K562 (cell line): ENCODE measurements at regions not wholly inside any gene's neighbourhood (a gene's known extent, or its start where the extent isn't known, plus 50 kb on each side); places are given as distances from the start of the nearest gene placed in this dataset.

Experiments
- BRD4 ChIP-seq: fragments of 200-600 bp; sonication (generic); IDR thresholded peaks from 2 replicates; pipeline ENCODE4 v1.6.1; 2017; ENCODE audit warnings: inconsistent platforms
- BRF2 ChIP-seq: IDR thresholded peaks from 3 replicates; pipeline ENCODE4 v1.6.1; 2011; ENCODE audit warnings: borderline replicate concordance, mild to moderate bottlenecking; ENCODE audit not compliant: insufficient read length, insufficient read depth
- CTCF ChIP-seq, 3 experiments: IDR thresholded peaks in 2 of 3; conservative IDR thresholded peaks in 1 of 3; 2 replicates each; pipeline ENCODE4 v1.5.1; 2011 to 2012; ENCODE audit warnings: low read length in 3 of 3, mild to moderate bottlenecking in 3 of 3, control low read depth in 2 of 3, improper control_type of control experiment in 1 of 3, inconsistent platforms in 1 of 3, low read depth in 1 of 3, mixed read lengths in 1 of 3, moderate library complexity in 1 of 3; ENCODE audit not compliant: insufficient read depth in 2 of 3
- GTF2A2 ChIP-seq: IDR thresholded peaks from 2 replicates; pipeline ENCODE4 v1.6.1; 2016; ENCODE audit warnings: mild to moderate bottlenecking, missing genetic modification characterization, missing compliant biosample characterization
- HIVEP1 ChIP-seq: fragments of 250-450 bp; sonication (Bioruptor Pico); IDR thresholded peaks from 2 replicates; pipeline ENCODE4 v1.4.0; 2020; ENCODE audit warnings: mild to moderate bottlenecking
- NR3C1 ChIP-seq: sonication (generic); formaldehyde crosslinking; IDR thresholded peaks from 2 replicates; pipeline ENCODE4 v1.8.1; 2022; ENCODE audit warnings: missing genetic modification reagents
- RAD51 ChIP-seq: fragments of 450-650 bp; IDR thresholded peaks from 2 replicates; pipeline ENCODE4 v1.7.1; 2016; ENCODE audit warnings: low read depth, mild to moderate bottlenecking, borderline replicate concordance
- SP2 ChIP-seq: IDR thresholded peaks from 2 replicates; pipeline ENCODE4 v1.6.1; 2011; ENCODE audit warnings: mild to moderate bottlenecking, low read depth, low read length, moderate library complexity; ENCODE audit not compliant: poor library complexity, severe bottlenecking; ENCODE audit errors: extremely low read depth
- TAF1 ChIP-seq: IDR thresholded peaks from 2 replicates; pipeline ENCODE4 v1.6.1; 2011; ENCODE audit warnings: mild to moderate bottlenecking, low read length, moderate library complexity; ENCODE audit not compliant: insufficient read depth, control insufficient read depth, severe bottlenecking; ENCODE audit errors: extremely low read depth
- TCF7 ChIP-seq: sonication (generic); IDR thresholded peaks from 2 replicates; pipeline ENCODE4 v1.6.1; 2016; ENCODE audit warnings: antibody characterized with exemption, borderline replicate concordance
- YY1 ChIP-seq, 3 experiments: IDR thresholded peaks; 2 replicates each; pipeline ENCODE4 v1.6.1; 2011; ENCODE audit warnings: low read length in 2 of 3, mild to moderate bottlenecking in 2 of 3, moderate library complexity in 2 of 3, borderline replicate concordance in 1 of 3, control low read depth in 1 of 3, low read depth in 1 of 3; ENCODE audit not compliant: insufficient read depth in 3 of 3, insufficient replicate concordance in 2 of 3, control insufficient read depth in 1 of 3, insufficient read length in 1 of 3; ENCODE audit errors: extremely low read depth in 1 of 3
- TF ChIP-seq, protein P1 (sequence below): sonication (generic); formaldehyde crosslinking; IDR thresholded peaks from 2 replicates; pipeline ENCODE4 v1.8.0; 2023; ENCODE audit warnings: missing genetic modification reagents, mild to moderate bottlenecking, borderline replicate concordance

DNA sequence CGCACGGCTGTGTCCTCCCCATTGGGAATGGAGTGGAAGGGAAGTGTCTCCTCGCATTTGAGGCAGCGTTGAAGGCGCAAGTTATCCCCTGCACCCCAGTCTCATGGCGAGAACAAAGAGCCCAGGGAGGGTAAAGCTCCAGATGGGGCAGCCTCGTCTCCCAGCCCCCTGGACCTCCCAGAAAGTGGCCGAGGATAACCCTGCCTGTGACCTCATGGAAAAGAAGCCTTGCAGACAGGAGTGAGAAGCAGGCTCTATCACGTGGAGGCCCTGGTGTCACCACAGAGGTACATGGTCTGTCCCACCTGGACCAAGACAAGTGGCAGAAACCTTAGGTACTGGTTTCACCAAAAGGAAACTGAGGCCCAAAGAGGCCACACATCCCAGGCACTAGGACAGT lies 134.8 kb upstream of the RPS6KA2 start:
- no peak for TF ChIP-seq YY1 (IDR thresholded peaks at IDR 0.05; ENCODE audit: borderline replicate concordance in 1 of 3, control insufficient read depth in 1 of 3, extremely low read depth in 1 of 3, insufficient read depth in 3 of 3, insufficient read length in 1 of 3, insufficient replicate concordance in 2 of 3, low read depth in 1 of 3, low read length in 2 of 3)
- TF ChIP-seq CTCF (IDR thresholded peaks at IDR 0.05 in 2 of 3, conservative IDR thresholded peaks at IDR 0.05 in 1 of 3; ENCODE audit: insufficient read depth in 2 of 3, low read depth in 1 of 3, low read length in 3 of 3): no peak
- TF ChIP-seq BRF2: no peak
- TF ChIP-seq SP2: no peak
- TF ChIP-seq, protein P1, sequence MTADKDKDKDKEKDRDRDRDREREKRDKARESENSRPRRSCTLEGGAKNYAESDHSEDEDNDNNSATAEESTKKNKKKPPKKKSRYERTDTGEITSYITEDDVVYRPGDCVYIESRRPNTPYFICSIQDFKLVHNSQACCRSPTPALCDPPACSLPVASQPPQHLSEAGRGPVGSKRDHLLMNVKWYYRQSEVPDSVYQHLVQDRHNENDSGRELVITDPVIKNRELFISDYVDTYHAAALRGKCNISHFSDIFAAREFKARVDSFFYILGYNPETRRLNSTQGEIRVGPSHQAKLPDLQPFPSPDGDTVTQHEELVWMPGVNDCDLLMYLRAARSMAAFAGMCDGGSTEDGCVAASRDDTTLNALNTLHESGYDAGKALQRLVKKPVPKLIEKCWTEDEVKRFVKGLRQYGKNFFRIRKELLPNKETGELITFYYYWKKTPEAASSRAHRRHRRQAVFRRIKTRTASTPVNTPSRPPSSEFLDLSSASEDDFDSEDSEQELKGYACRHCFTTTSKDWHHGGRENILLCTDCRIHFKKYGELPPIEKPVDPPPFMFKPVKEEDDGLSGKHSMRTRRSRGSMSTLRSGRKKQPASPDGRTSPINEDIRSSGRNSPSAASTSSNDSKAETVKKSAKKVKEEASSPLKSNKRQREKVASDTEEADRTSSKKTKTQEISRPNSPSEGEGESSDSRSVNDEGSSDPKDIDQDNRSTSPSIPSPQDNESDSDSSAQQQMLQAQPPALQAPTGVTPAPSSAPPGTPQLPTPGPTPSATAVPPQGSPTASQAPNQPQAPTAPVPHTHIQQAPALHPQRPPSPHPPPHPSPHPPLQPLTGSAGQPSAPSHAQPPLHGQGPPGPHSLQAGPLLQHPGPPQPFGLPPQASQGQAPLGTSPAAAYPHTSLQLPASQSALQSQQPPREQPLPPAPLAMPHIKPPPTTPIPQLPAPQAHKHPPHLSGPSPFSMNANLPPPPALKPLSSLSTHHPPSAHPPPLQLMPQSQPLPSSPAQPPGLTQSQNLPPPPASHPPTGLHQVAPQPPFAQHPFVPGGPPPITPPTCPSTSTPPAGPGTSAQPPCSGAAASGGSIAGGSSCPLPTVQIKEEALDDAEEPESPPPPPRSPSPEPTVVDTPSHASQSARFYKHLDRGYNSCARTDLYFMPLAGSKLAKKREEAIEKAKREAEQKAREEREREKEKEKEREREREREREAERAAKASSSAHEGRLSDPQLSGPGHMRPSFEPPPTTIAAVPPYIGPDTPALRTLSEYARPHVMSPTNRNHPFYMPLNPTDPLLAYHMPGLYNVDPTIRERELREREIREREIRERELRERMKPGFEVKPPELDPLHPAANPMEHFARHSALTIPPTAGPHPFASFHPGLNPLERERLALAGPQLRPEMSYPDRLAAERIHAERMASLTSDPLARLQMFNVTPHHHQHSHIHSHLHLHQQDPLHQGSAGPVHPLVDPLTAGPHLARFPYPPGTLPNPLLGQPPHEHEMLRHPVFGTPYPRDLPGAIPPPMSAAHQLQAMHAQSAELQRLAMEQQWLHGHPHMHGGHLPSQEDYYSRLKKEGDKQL (CRISPR knock-in tag): no peak
- no peak for TF ChIP-seq GTF2A2
- TF ChIP-seq HIVEP1 (CRISPR knock-in tag): no peak
- TF ChIP-seq TAF1: no peak
- no peak for TF ChIP-seq BRD4
- no peak for TF ChIP-seq NR3C1 (CRISPR knock-in tag)
- TF ChIP-seq TCF7: no peak
- no peak for TF ChIP-seq RAD51
